Left ventricle myocardium superior (tissue), 1 donor: ENCODE measurements at regions not wholly inside any gene's neighbourhood (a gene's known extent, or its start where the extent isn't known, plus 50 kb on each side); places are given as distances from the start of the nearest gene placed in this dataset.
A peak's percentile ranks its signal among the peaks of the same experiment; 100 is the strongest.

Experiments used
- ATAC-seq: fragments of 200-7000 bp; cut with Tn5 transposase; one replicate; pipeline ENCODE4 v1.9.1; 2020; ENCODE audit warnings: mild to moderate bottlenecking, moderate library complexity
- DNase-seq: peaks from one replicate; pipeline ENCODE4 v3.0.0-alpha.2; 2020
- intact Hi-C: fragments of 100-400 bp; cut with micrococcal nuclease; formaldehyde crosslinking; loops from one replicate; pipeline ENCODE4 v1.11.0; 2022
- donor health status: DM: no; HTN: yes; CAD: no; lungs with severe emphysema.

DNA sequence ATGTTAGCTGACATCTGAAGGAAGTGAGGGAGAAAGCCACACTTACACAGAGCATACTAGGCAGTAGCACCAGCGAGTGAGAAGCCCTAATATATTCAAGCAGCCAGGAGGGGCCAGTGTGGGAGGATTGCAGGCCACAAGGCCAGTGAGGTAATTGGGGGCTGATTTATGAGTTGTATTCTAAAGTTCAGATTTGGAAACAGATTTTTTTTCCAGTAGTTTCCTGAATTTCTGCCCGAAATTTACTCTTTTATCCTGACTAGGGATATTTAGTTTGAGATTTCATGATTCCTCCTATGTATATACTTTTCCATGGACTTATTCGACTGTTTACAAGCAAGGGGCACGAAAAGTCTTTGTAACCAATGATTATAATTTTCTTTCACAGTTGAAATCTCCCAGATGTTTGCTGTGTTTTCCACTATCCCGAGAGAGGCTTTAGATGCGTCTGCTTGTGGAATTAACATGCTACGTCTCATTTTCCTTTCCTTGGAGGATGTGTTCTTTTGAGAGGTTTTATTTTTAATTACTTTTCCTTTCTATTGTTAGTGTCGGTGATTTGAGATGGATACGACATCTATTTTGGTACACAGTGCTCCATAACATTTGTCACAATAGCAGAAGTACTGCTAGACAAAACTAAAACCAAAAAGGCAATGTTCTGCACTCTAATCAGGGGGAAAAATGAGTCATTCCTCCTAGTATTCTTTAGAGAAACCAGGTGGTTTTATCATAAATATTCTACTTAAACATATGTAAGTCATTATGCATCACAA, 356.3 kb upstream of the HSF2 start:
- DNase-seq (no peak), ATAC-seq (peak; percentile 63)
- intact Hi-C loops = no loop called here

DNA sequence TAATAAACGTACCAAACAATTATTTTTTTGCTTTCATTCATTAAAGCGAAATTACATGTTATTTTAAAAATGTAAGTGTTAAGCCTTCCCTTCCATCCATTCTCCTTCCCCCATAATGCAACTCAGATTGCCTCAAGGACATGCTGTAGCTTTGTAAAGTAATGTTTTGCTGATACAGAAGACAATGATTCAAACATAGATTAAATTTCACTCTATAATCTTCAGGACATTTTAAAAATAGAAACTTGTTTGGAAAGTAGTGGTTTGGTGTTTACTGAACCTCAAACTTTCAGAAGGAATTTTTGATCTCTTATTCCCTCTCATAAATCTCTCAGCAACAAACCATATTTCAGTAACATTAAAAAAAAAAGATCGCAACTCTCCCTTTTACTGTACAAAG, 350.9 kb upstream of the HSF2 start:
- no peak for ATAC-seq
- intact Hi-C loops = no loop called here
- DNase-seq = no peak

GRCh38 chr6:122049341-122049740, 350.1 kb upstream of the HSF2 start:
- peak; percentile 82 for ATAC-seq
- DNase-seq = peak; percentile 48
- intact Hi-C loops = no loop called here

- intact Hi-C loops = no loop called here
- DNase-seq (no peak), ATAC-seq (peak; percentile 72)
Observed at GRCh38 chr6:122050242-122050755, 349.2 kb upstream of the HSF2 start.

DNA sequence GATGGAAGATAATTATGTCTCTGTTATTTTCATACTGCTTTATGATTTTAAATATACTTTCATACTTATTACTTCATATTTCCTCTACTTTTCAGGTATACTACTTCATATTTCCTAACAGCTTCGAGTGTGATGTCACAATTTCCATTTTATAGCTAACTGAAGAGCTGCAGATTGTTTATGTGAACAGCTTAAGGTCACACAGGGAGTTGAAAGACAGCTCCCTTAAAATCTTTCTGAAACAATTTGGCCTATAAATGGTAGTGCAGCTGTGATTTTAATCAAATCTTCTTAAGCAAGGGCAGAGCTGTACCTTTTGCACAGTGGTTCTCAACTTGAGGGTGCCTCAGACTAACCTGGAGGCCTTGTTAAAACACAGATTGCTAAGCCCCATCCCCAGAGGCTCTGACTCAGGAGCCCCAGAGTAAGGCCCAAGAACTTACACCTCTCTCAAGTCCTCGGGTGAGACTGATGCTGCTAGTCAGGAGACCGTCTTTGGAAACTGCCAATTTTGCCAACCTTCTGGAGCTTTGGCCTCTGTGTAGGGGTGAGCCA, 347.0 kb upstream of the HSF2 start:
- no peak for ATAC-seq
- intact Hi-C loops = no loop called here
- DNase-seq = no peak

GRCh38 chr6:122059918-122060317, 339.5 kb upstream of the HSF2 start:
- ATAC-seq (no peak), DNase-seq (no peak)
- intact Hi-C loops = no loop called here

DNA sequence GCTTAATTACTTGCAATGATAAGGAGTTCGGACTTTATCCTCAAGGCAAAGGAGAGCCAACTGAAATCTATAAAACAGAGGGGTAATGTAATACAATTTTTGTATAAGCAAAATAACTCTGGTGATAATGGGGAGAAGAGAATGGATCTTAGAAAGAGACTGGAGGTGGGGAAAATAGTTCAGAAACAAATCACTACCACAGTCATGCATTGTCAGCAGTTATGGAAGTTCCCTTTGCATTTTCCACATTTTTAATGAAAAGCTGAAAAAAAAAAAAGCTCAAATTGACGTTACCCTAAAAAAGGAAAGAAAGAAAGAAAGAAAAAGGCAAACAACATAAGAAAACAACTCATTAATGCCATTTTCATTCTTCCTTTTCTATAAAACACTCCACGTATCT, 337.6 kb upstream of the HSF2 start:
- DNase-seq (no peak), ATAC-seq (no peak)
- intact Hi-C loops = no loop called here

DNA sequence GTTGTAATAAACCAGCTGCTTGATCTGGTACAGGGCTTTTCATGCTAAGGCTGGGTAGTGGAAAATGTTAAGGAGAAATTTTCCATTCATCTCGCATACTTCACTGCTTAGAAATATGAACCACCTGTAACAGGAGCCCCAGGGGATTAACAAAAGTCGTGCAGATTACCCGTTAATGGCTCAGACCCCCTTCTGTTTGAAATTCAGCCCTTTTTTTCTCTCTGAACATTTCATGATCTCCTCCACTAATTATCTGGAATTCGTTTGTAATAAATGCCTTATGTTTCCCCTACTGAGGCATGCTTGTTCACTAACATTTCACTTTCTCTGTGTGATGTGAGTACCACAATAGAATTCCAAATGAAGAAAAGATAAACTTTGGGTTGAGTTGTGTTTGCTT, 336.4 kb upstream of the HSF2 start:
- intact Hi-C loops = no loop called here
- ATAC-seq = no peak

DNA sequence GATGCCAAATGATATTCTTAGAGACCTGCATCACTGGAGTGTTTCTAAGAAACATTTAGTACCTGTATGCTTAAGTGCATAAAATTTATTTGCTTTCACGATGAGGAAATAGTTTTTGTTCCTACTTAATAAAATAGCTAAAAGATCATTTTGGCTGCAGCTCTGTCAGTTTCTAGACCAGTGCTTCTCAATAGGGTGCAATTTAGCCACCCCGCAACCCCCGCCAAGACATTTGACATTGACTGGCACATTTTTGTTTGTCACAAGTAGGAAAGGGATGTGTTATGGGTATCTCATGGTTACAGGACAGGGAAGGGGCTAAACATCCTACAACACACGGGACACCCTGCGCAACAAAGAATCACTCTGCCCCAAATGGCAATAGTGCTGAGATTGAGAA, 335.7 kb upstream of the HSF2 start:
- no peak for DNase-seq
- intact Hi-C loops = no loop called here
- no peak for ATAC-seq

More for the DNA sequence above, 336.4 kb upstream of the HSF2 start:
- no peak for DNase-seq

DNA sequence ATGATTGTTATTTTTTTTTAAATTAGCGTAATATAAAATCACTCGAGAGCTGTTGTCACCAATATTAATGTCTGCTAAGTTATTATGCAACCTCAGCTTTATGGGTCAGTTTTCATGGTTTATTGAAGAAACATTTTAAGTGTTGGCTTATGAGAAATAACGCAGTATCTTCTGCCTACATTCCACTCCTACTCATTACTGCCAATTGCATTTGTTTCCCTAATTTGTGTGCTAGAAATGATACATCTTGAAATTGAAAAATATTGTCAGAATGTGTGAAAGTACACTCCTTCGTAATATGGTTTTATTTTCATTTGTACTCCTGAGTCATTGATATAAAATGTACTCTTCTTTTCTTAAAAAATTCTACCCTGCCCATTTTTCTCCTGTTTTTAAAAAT, 333.3 kb upstream of the HSF2 start:
- intact Hi-C loops = no loop called here
- ATAC-seq (no peak), DNase-seq (no peak)

- DNase-seq (no peak), ATAC-seq (peak; percentile 72)
- intact Hi-C loops = no loop called here
Observed at GRCh38 chr6:122068291-122068769, 331.1 kb upstream of the HSF2 start.

GRCh38 chr6:122069932-122070331, 329.5 kb upstream of the HSF2 start:
- DNase-seq = no peak
- no peak for ATAC-seq
- intact Hi-C loops = no loop called here

DNA sequence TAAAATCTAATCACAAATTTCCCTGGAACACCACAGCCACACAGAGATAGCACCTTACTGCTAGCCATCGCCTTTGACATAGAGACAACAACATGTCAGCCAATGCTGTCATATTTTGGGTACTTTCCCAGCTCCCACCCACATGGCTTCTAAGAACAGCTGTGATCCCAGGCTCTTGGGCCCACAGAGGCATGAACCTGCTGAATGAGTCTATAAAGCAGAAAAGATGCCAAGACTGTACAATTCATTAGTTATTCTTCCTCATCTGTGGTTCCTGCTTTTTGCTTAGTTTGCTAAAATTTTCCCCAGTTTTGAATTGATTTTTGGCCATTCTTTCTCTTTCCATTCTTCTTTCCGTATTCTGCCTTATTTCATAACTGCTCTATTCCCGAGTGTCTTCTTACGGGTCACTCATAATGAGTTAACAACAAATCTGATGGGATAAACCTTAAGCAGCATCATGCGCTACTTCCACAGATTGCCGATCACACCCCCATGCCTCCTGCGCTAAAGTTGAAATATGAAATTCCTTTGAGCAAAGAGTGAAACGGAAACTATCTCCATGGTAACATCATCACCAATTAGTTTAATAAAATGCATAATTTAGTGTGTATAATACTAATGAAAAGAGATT, 327.3 kb upstream of the HSF2 start:
- ATAC-seq (peak; percentile 61), DNase-seq (no peak)
- intact Hi-C loops = no loop called here

DNA sequence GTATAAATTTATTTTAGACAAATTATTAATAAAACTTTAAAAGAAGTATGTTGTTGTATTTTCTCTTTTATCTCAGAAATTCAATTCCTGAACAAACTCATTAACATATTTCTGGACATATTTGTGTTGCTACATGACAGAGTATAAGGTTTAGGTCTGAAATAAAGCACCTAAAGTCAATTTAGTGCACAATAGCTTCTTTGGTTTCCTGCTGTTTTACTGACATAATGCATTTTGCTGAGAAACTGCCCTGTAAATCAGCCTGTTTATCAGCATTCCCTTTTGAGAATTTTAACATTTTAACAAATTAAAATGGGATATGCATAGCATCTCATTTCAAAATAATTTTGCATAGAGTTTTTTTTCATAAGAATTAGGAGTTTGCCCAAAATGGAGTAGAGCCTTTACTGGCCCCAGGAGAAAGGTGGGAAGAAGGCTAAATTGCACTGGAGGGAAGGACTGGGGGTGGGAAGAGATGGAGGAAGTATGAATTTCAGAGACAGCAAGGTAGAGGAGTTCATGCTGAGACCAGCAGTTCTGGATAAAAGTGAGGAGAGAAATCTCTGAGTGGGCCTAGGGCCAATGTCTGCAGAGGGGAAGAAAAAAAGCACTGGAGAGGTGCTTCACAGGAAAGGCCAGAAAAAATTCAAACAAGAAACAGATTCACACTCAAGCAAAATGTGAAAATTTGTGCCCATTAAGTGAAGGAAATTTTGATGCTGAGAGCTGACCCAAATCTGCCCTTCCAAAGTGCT, 324.2 kb upstream of the HSF2 start:
- ATAC-seq (no peak), DNase-seq (no peak)
- intact Hi-C loops = no loop called here

DNA sequence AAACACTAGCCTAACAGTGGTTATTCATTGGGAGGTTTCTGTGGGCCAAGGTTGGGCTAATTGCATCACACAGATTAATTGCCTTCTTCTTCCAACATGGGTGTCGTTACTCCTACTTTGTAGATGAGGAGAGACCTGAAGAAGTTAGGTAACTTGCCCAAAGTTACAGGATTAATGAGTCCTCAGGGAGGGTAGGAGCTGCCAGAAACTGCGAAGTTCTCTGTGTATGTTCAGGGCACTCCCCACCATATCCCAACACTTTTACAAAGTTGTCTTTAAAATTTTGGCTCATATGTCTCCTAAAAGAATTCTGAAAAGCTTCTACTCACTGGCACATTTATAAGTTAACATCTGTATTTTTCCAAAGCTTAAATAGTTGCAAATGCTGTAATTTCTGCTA, 323.5 kb upstream of the HSF2 start:
- intact Hi-C loops = no loop called here
- DNase-seq (no peak), ATAC-seq (no peak)

- no peak for DNase-seq
- intact Hi-C loops = no loop called here
- no peak for ATAC-seq
Observed at GRCh38 chr6:122077603-122078002, 321.8 kb upstream of the HSF2 start.

DNA sequence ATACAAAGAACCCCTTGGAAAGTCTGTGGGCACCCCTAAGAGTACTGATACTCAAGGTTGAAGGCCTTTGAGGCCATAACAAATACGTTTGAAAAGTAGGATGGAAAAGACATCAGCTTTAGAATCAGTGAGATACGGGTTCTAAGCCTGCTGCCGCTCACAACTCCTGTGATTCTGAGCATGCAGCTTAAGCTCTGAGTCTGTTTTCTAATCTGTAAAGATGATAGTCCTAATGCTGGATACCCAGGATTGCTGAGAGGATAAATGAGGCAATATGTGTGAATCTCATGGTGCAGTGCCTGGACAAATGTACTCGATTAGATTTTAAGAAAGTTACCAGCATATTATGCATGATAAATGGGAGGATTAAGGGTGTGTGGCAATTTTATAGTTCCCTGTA, 321.0 kb upstream of the HSF2 start:
- no peak for DNase-seq
- ATAC-seq = no peak
- intact Hi-C loops = no loop called here

GRCh38 chr6:122079916-122080315, 319.5 kb upstream of the HSF2 start:
- ATAC-seq = no peak
- no peak for DNase-seq
- intact Hi-C loops = no loop called here

GRCh38 chr6:122081921-122082320, 317.5 kb upstream of the HSF2 start:
- no peak for ATAC-seq
- intact Hi-C loops = no loop called here
- DNase-seq = no peak

DNA sequence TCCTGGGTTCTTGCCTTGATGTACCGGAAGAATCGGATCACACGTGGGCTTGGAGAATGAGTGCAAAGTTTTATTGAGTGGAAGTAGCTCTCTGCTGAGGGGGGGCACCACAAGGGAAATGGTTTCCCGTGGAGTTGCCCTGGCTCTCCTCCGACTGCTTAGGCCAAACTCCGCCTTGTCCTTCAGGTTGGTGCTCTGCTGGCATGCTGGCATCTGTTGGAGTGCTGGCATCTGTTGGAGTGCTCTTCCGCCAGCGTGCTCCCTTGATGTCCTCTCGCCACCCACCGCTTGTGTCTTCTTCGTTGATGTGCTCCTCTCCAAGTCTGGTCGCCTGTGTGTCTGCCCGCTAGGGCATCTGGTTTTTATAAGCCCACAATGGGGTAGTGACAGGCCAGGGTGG, 317.1 kb upstream of the HSF2 start:
- intact Hi-C loops = no loop called here
- no peak for ATAC-seq
- no peak for DNase-seq
